Esophagus muscularis mucosa (tissue), 4 donors: ENCODE measurements at regions not wholly inside any gene's neighbourhood (a gene's known extent, or its start where the extent isn't known, plus 50 kb on each side); places are given as distances from the start of the nearest gene placed in this dataset.

ENCODE experiments used
- DNase-seq: peaks from one replicate; pipeline ENCODE4 v3.0.0-alpha.2; 2017; ENCODE audit errors: extremely low spot score
- H3K27ac ChIP-seq, 4 donors: fragments of 200-600 bp; sonication (generic); replicated peaks in 1 of 4; 1 replicate in 3 of 4; 2 replicates in 1 of 4; pipeline ENCODE4 v1.5.1; 2016 to 2019; ENCODE audit warnings: mild to moderate bottlenecking in 1 of 4
- H3K27me3 ChIP-seq, 4 donors: fragments of 200-600 bp; sonication (generic); one replicate each; pipeline versions ENCODE4 v1.5.1 to v1.6.0; 2016 to 2019
- H3K36me3 ChIP-seq, 4 donors: fragments of 200-600 bp; sonication (generic); one replicate each; pipeline ENCODE4 v1.5.1; 2016 to 2019
- H3K4me1 ChIP-seq, 4 donors: fragments of 200-600 bp; sonication (generic); one replicate each; pipeline ENCODE4 v1.5.1; 2016 to 2019
- H3K4me3 ChIP-seq, 4 donors: fragments of 200-600 bp; sonication (generic); 1 replicate in 2 of 4; 2 replicates in 2 of 4; pipeline ENCODE4 v1.5.1; 2016 to 2019; ENCODE audit warnings: mild to moderate bottlenecking in 4 of 4, moderate library complexity in 1 of 4
- H3K9me3 ChIP-seq, 4 donors: fragments of 200-600 bp; sonication (generic); 1 replicate in 3 of 4; 2 replicates in 1 of 4; pipeline ENCODE4 v1.5.1; 2016 to 2019
- EP300 ChIP-seq: sonication (generic); formaldehyde crosslinking; IDR thresholded peaks from one replicate; pipeline ENCODE4 v1.6.1; 2017; ENCODE audit warnings: antibody characterized with exemption
- POLR2A ChIP-seq: fragments of 450-650 bp; IDR thresholded peaks from one replicate; pipeline ENCODE4 v1.6.1; 2017; ENCODE audit warnings: antibody characterized with exemption, moderate library complexity, mild to moderate bottlenecking, low read depth
- POLR2AphosphoS5 ChIP-seq, 2 donors: sonication (generic); formaldehyde crosslinking; IDR thresholded peaks; one replicate each; pipeline ENCODE4 v1.6.1; 2017; ENCODE audit warnings: antibody characterized with exemption in 2 of 2
- WGBS: methylation state at CpG from one replicate; pipeline ENCODE4 v1.1.5; 2018; 5-methylcytosine and 5-hydroxymethylcytosine counted together
- intact Hi-C: fragments of 100-400 bp; cut with DNase I; formaldehyde crosslinking; loops from one replicate; pipeline ENCODE4 v1.15.1; 2023
- TF ChIP-seq, protein P1 (sequence below), 3 experiments: fragments of 200-600 bp in 2 of 3; fragments of 450-650 bp in 1 of 3; sonication (generic) in 2 of 3; IDR thresholded peaks; one replicate each; pipeline ENCODE4 v1.5.1; 2017 to 2019; ENCODE audit warnings: antibody characterized with exemption in 3 of 3, mild to moderate bottlenecking in 2 of 3, moderate library complexity in 1 of 3

- TF ChIP-seq, protein P1, sequence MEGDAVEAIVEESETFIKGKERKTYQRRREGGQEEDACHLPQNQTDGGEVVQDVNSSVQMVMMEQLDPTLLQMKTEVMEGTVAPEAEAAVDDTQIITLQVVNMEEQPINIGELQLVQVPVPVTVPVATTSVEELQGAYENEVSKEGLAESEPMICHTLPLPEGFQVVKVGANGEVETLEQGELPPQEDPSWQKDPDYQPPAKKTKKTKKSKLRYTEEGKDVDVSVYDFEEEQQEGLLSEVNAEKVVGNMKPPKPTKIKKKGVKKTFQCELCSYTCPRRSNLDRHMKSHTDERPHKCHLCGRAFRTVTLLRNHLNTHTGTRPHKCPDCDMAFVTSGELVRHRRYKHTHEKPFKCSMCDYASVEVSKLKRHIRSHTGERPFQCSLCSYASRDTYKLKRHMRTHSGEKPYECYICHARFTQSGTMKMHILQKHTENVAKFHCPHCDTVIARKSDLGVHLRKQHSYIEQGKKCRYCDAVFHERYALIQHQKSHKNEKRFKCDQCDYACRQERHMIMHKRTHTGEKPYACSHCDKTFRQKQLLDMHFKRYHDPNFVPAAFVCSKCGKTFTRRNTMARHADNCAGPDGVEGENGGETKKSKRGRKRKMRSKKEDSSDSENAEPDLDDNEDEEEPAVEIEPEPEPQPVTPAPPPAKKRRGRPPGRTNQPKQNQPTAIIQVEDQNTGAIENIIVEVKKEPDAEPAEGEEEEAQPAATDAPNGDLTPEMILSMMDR (IDR thresholded peaks at IDR 0.05), result no peak
- TF ChIP-seq POLR2AphosphoS5 (IDR thresholded peaks at IDR 0.05), result no peak
- no peak for TF ChIP-seq POLR2A
- TF ChIP-seq EP300, result no peak
- H3K27me3 ChIP-seq, result no peaks in the 10 kb centered on the region
- DNase-seq, result no peak
- H3K9me3 ChIP-seq, result no peaks in the 10 kb centered on the region
- H3K4me3 ChIP-seq, result no peak overlapping the region
- 59% methylated on average over 1 of the region's 1 CpG for WGBS
- intact Hi-C loops, result no loop called here
- no peaks in the 10 kb centered on the region for H3K36me3 ChIP-seq
- no peak overlapping the region for H3K27ac ChIP-seq
- H3K4me1 ChIP-seq, result no peaks in the 10 kb centered on the region
Measured at GRCh38 chr2:208948073-208948472, 475.8 kb upstream of the MAP2 start.

DNA sequence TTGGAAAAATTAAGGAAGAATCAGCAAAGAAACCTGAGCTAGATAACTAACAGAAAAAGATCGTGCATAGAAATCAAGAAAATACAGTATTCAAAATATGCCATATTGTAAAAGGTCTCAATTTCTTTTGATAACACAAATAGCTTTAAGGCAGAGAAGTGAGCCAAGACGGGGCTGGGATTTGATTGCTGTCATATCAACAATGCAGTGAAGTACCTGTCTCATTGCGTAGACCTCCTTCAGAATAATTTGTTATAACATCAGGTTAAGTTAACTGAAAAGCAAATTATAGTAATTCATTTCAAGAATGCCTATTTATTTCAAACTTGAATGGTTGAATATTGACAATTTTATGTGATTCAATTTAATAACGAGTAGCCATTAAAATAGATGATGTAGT lies 453.8 kb upstream of the MAP2 start:
- H3K27me3 ChIP-seq, result no peaks in the 10 kb centered on the region
- WGBS, result 78% methylated on average over 4 of the region's 4 CpGs
- H3K27ac ChIP-seq, result no peak overlapping the region
- no peak overlapping the region for H3K4me3 ChIP-seq
- intact Hi-C loops, result no loop called here
- H3K4me1 ChIP-seq, result no peaks in the 10 kb centered on the region
- no peaks in the 10 kb centered on the region for H3K9me3 ChIP-seq
- no peak for DNase-seq
- TF ChIP-seq POLR2AphosphoS5 (IDR thresholded peaks at IDR 0.05) (no peak), POLR2A (no peak), EP300 (no peak)
- TF ChIP-seq, protein P1 (IDR thresholded peaks at IDR 0.05), result no peak
- no peaks in the 10 kb centered on the region for H3K36me3 ChIP-seq

DNA sequence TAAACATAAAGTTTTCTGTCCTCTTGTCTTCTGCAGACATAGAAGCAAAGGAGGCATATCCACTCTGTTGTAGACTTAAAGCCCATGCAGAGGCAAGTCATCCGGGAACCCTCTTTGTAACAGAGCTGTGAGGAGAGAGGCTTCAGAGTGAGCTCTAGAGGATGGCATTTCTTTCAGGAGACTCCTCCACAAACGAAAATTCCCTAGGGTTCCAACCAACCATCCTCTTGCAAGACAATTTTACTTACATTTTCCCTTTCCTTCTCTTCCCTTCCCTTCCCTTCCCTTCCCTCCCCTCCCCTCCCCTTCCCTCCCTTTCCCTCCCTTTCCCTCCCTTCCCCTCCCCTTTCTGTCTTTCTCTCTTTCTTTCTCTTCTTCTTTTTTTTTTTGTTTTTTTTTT lies 446.3 kb upstream of the MAP2 start:
- no peak for DNase-seq
- 71% methylated on average over 2 of the region's 2 CpGs for WGBS
- H3K36me3 ChIP-seq, result no peaks in the 10 kb centered on the region

GRCh38 chr2:208978946-208979345 lies 444.9 kb upstream of the MAP2 start:
- TF ChIP-seq, protein P1 (IDR thresholded peaks at IDR 0.05), result no peak
- TF ChIP-seq POLR2A, result no peak
- no peak for TF ChIP-seq EP300
- no peak for TF ChIP-seq POLR2AphosphoS5 (IDR thresholded peaks at IDR 0.05)
- Histone ChIP-seq H3K27ac (no peak overlapping the region), H3K4me1 (no peaks in the 10 kb centered on the region), H3K36me3 (no peaks in the 10 kb centered on the region), H3K4me3 (no peak overlapping the region), H3K27me3 (no peaks in the 10 kb centered on the region), H3K9me3 (no peaks in the 10 kb centered on the region)
- intact Hi-C loops, result no loop called here
- no peak for DNase-seq

More for the DNA sequence above, 446.3 kb upstream of the MAP2 start:
- H3K4me1 ChIP-seq, result no peaks in the 10 kb centered on the region
- intact Hi-C loops, result no loop called here
- no peaks in the 10 kb centered on the region for H3K9me3 ChIP-seq
- TF ChIP-seq POLR2A (no peak), EP300 (no peak), POLR2AphosphoS5 (IDR thresholded peaks at IDR 0.05) (no peak)
- TF ChIP-seq, protein P1 (IDR thresholded peaks at IDR 0.05), result no peak
- no peak overlapping the region for H3K4me3 ChIP-seq
- H3K27me3 ChIP-seq, result no peaks in the 10 kb centered on the region
- H3K27ac ChIP-seq, result no peak overlapping the region

GRCh38 chr2:208980321-208980720 lies 443.5 kb upstream of the MAP2 start:
- H3K27ac ChIP-seq, result no peak overlapping the region
- no peaks in the 10 kb centered on the region for H3K36me3 ChIP-seq
- DNase-seq, result no peak
- H3K9me3 ChIP-seq, result no peaks in the 10 kb centered on the region
- H3K4me3 ChIP-seq, result no peak overlapping the region
- H3K27me3 ChIP-seq, result no peaks in the 10 kb centered on the region
- intact Hi-C loops, result no loop called here
- TF ChIP-seq EP300 (no peak), POLR2AphosphoS5 (IDR thresholded peaks at IDR 0.05) (no peak), POLR2A (no peak)
- TF ChIP-seq, protein P1 (IDR thresholded peaks at IDR 0.05), result no peak
- no peaks in the 10 kb centered on the region for H3K4me1 ChIP-seq
